ENCODE measurements at regions not wholly inside any gene's neighbourhood (a gene's known extent, or its start where the extent isn't known, plus 50 kb on each side); places are given as distances from the start of the nearest gene placed in this dataset.

DNA sequence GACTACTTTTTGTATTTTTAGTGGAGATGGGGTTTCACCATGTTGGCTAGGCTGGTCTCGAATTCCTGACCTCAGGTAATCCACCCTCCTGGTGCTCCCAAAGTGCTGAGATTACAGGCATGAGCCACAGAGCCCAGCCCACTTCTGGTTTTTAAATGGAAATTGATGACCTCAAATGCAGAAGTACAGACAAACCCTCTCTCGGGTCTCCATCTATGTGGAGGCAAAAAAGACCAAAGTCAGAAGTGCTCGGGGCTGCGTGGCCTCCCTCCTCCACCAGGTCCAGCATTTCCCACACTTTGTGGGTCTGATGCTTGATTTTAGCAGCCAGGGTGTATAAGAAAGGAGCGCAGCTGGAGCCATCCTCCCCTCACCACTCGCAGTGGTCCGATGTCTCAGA, 187.3 kb upstream of the AUTS2 start:
- H2BK12ac ChIP-seq (ENCODE audit: low read length in 2 of 2) = no peak overlapping the region
- no peak overlapping the region for H3K4me2 ChIP-seq (ENCODE audit: low read length, poor library complexity, severe bottlenecking)
- H4K8ac ChIP-seq (ENCODE audit: low read length) = no peak overlapping the region
- H3K4me3 ChIP-seq (ENCODE audit: insufficient read depth in 1 of 2, low read depth in 1 of 2, low read length in 2 of 2) = no peak overlapping the region
- no peak overlapping the region for H2BK5ac ChIP-seq (ENCODE audit: low read depth, low read length, poor library complexity, severe bottlenecking)
- H2BK15ac ChIP-seq (ENCODE audit: low read depth, poor library complexity, severe bottlenecking) = no peak overlapping the region
- no peaks in the 10 kb centered on the region for H3K27me3 ChIP-seq (ENCODE audit: control insufficient read depth in 1 of 2, insufficient read depth in 1 of 2, low read length in 2 of 2)
- H3K18ac ChIP-seq (ENCODE audit: low read depth in 1 of 2, low read length in 2 of 2) = no peak overlapping the region
- no peak overlapping the region for H2AFZ ChIP-seq (ENCODE audit: low read depth, low read length)
- peaks cover 2% of the 10 kb centered on the region for H3K4me1 ChIP-seq (ENCODE audit: control insufficient read depth, insufficient read depth, low read depth, low read length)
- H3K4ac ChIP-seq (ENCODE audit: low read depth in 1 of 2, low read length in 2 of 2) = no peak overlapping the region
- no peak overlapping the region for H2BK120ac ChIP-seq (ENCODE audit: low read depth, low read length)
- no peak overlapping the region for H3K27ac ChIP-seq (ENCODE audit: low read length, poor library complexity, severe bottlenecking)
- H2AK5ac ChIP-seq (ENCODE audit: low read length, severe bottlenecking) = no peak overlapping the region
- H3K23ac ChIP-seq (ENCODE audit: low read length in 2 of 2) = no peak overlapping the region
- H3K79me1 ChIP-seq (replicated peaks; ENCODE audit: low read length, poor library complexity, severe bottlenecking) = no peaks in the 10 kb centered on the region
- H3K36me3 ChIP-seq (ENCODE audit: control insufficient read depth in 1 of 2, insufficient read depth in 2 of 2, low read depth in 1 of 2, low read length in 2 of 2) = no peaks in the 10 kb centered on the region
- 78% methylated on average over 5 of the region's 7 CpGs for WGBS
- H4K91ac ChIP-seq (ENCODE audit: low read length) = no peak overlapping the region
- no peaks in the 10 kb centered on the region for H3K9me3 ChIP-seq (ENCODE audit: control insufficient read depth, low read length)
- no peak for DNase-seq
- no peak overlapping the region for H3K14ac ChIP-seq (ENCODE audit: low read length in 2 of 2)
- no peak overlapping the region for H3K9ac ChIP-seq (ENCODE audit: low read length)

DNA sequence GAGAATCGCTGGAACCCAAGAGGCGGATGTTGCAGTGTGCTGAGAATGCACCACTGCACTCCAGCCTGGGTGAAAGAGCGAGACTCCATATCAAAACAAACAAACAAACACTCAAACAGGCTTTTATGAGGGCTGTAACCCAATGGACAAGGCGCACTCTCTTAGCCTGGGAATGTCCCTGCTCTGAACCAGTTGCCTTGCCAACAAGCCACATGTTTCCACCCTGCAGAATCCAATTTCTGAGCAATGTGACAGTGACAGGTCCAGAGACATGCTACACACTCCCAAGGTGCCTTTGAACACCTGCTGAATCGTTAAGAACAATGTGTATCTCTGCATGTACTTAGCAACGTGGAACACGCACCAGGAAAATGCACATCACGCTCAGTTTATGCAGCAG, 186.8 kb upstream of the AUTS2 start:
- Histone ChIP-seq H2BK15ac (ENCODE audit: low read depth, poor library complexity, severe bottlenecking) (no peak overlapping the region), H3K4ac (ENCODE audit: low read depth in 1 of 2, low read length in 2 of 2) (no peak overlapping the region), H3K4me1 (ENCODE audit: control insufficient read depth, insufficient read depth, low read depth, low read length) (peaks cover 2% of the 10 kb centered on the region), H3K4me2 (ENCODE audit: low read length, poor library complexity, severe bottlenecking) (no peak overlapping the region), H2BK120ac (ENCODE audit: low read depth, low read length) (no peak overlapping the region), H3K79me1 (replicated peaks; ENCODE audit: low read length, poor library complexity, severe bottlenecking) (no peaks in the 10 kb centered on the region), H3K9me3 (ENCODE audit: control insufficient read depth, low read length) (no peaks in the 10 kb centered on the region), H3K4me3 (ENCODE audit: insufficient read depth in 1 of 2, low read depth in 1 of 2, low read length in 2 of 2) (no peak overlapping the region), H2AK5ac (ENCODE audit: low read length, severe bottlenecking) (no peak overlapping the region), H3K36me3 (ENCODE audit: control insufficient read depth in 1 of 2, insufficient read depth in 2 of 2, low read depth in 1 of 2, low read length in 2 of 2) (no peaks in the 10 kb centered on the region), H4K91ac (ENCODE audit: low read length) (no peak overlapping the region), H2BK12ac (ENCODE audit: low read length in 2 of 2) (no peak overlapping the region), H3K14ac (ENCODE audit: low read length in 2 of 2) (no peak overlapping the region), H3K9ac (ENCODE audit: low read length) (no peak overlapping the region), H3K27me3 (ENCODE audit: control insufficient read depth in 1 of 2, insufficient read depth in 1 of 2, low read length in 2 of 2) (no peaks in the 10 kb centered on the region), H4K8ac (ENCODE audit: low read length) (no peak overlapping the region), H3K27ac (ENCODE audit: low read length, poor library complexity, severe bottlenecking) (no peak overlapping the region), H3K23ac (ENCODE audit: low read length in 2 of 2) (no peak overlapping the region), H2BK5ac (ENCODE audit: low read depth, low read length, poor library complexity, severe bottlenecking) (no peak overlapping the region), H3K18ac (ENCODE audit: low read depth in 1 of 2, low read length in 2 of 2) (no peak overlapping the region), H2AFZ (ENCODE audit: low read depth, low read length) (no peak overlapping the region)
- WGBS = 61% methylated on average over 8 of the region's 8 CpGs
- DNase-seq = no peak

DNA sequence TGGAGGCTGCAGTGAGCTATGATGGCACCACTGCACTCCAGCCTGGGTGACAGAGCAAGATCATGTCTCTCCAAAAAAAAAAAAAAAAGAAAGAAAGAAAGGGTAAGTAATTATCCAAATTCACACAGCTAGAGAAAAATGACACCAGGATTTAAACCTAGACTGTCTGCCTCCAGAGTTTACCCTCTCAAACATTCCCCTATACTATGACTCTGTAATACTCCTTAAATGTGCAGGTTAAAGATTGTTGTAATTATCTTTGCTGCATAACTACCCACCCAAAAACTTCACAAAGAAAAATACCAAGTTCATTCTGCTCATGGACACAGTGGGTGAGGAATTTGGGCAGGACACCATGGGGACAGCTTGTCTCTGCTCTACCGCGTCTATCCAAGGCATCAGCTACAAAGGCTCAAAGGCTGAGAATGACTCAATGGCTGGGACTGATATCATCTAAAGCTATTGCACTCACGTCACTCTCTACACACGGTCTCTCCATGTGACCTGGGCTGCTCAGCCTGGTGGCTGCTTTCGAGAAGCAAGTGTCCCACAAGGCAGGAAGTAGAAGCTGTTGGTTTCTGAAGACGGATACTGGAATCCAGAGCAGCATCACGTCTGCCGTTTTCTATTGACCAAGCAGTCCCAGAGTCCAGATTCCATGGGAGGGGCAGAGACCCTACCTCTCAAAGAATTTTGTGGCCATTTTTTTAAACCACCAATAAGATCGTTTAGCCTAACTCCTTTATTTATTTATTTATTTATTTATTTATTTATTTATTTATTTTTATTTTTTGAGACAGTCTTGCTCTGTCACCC, 185.7 kb upstream of the AUTS2 start:
- peak; percentile 73 for DNase-seq
- 44% methylated on average over 8 of the region's 9 CpGs for WGBS
- no peak overlapping the region for H4K91ac ChIP-seq (ENCODE audit: low read length)

DNA sequence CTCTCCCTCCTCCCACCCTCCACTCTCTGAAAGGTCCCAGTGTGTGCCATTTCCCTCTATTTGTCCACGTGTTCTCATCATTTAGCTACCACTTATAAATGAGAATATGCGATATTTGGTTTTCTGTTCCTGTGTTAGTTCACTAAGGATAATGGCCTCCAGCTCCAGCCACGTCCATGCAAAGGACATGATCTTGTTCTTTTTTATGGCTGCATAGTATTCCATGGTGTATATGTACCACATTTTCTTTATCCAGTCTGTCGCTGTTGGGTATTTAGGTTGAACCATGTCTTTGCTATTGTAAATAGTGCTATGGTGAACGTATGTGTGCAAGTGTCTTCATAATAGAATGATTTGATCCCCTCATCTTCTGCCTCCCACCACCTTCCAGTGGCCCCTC, 183.7 kb upstream of the AUTS2 start:
- H3K79me1 ChIP-seq (replicated peaks; ENCODE audit: low read length, poor library complexity, severe bottlenecking) = no peaks in the 10 kb centered on the region
- H2AFZ ChIP-seq (ENCODE audit: low read depth, low read length) = no peak overlapping the region
- H3K27ac ChIP-seq (ENCODE audit: low read length, poor library complexity, severe bottlenecking) = no peak overlapping the region
- H2AK5ac ChIP-seq (ENCODE audit: low read length, severe bottlenecking) = no peak overlapping the region
- no peak overlapping the region for H2BK120ac ChIP-seq (ENCODE audit: low read depth, low read length)
- H3K4me3 ChIP-seq (ENCODE audit: insufficient read depth in 1 of 2, low read depth in 1 of 2, low read length in 2 of 2) = no peak overlapping the region
- no peak overlapping the region for H2BK12ac ChIP-seq (ENCODE audit: low read length in 2 of 2)
- H3K9ac ChIP-seq (ENCODE audit: low read length) = no peak overlapping the region
- no peak overlapping the region for H3K4ac ChIP-seq (ENCODE audit: low read depth in 1 of 2, low read length in 2 of 2)
- H3K9me3 ChIP-seq (ENCODE audit: control insufficient read depth, low read length) = peaks cover 5% of the 10 kb centered on the region
- DNase-seq = no peak
- H4K8ac ChIP-seq (ENCODE audit: low read length) = no peak overlapping the region
- H3K4me2 ChIP-seq (ENCODE audit: low read length, poor library complexity, severe bottlenecking) = no peak overlapping the region
- H2BK5ac ChIP-seq (ENCODE audit: low read depth, low read length, poor library complexity, severe bottlenecking) = no peak overlapping the region
- H3K4me1 ChIP-seq (ENCODE audit: control insufficient read depth, insufficient read depth, low read depth, low read length) = peaks cover 2% of the 10 kb centered on the region
- H4K91ac ChIP-seq (ENCODE audit: low read length) = no peak overlapping the region
- H3K14ac ChIP-seq (ENCODE audit: low read length in 2 of 2) = no peak overlapping the region
- no peaks in the 10 kb centered on the region for H3K27me3 ChIP-seq (ENCODE audit: control insufficient read depth in 1 of 2, insufficient read depth in 1 of 2, low read length in 2 of 2)
- no peaks in the 10 kb centered on the region for H3K36me3 ChIP-seq (ENCODE audit: control insufficient read depth in 1 of 2, insufficient read depth in 2 of 2, low read depth in 1 of 2, low read length in 2 of 2)
- H3K23ac ChIP-seq (ENCODE audit: low read length in 2 of 2) = no peak overlapping the region
- H3K18ac ChIP-seq (ENCODE audit: low read depth in 1 of 2, low read length in 2 of 2) = no peak overlapping the region
- no peak overlapping the region for H2BK15ac ChIP-seq (ENCODE audit: low read depth, poor library complexity, severe bottlenecking)
- WGBS = 84% methylated on average over 4 of the region's 5 CpGs

More for the DNA sequence above, 185.7 kb upstream of the AUTS2 start:
- Histone ChIP-seq H3K4me1 (ENCODE audit: control insufficient read depth, insufficient read depth, low read depth, low read length) (peaks cover 2% of the 10 kb centered on the region), H3K18ac (ENCODE audit: low read depth in 1 of 2, low read length in 2 of 2) (no peak overlapping the region), H3K27ac (ENCODE audit: low read length, poor library complexity, severe bottlenecking) (no peak overlapping the region), H3K4me3 (ENCODE audit: insufficient read depth in 1 of 2, low read depth in 1 of 2, low read length in 2 of 2) (peak overlapping the region in 1 of 2 experiments; percentile 6), H2AFZ (ENCODE audit: low read depth, low read length) (no peak overlapping the region), H3K4me2 (ENCODE audit: low read length, poor library complexity, severe bottlenecking) (no peak overlapping the region), H3K79me1 (replicated peaks; ENCODE audit: low read length, poor library complexity, severe bottlenecking) (no peaks in the 10 kb centered on the region), H3K9ac (ENCODE audit: low read length) (peak overlapping the region; percentile 33), H3K4ac (ENCODE audit: low read depth in 1 of 2, low read length in 2 of 2) (no peak overlapping the region), H2BK5ac (ENCODE audit: low read depth, low read length, poor library complexity, severe bottlenecking) (no peak overlapping the region), H3K14ac (ENCODE audit: low read length in 2 of 2) (no peak overlapping the region), H2BK120ac (ENCODE audit: low read depth, low read length) (no peak overlapping the region), H2BK12ac (ENCODE audit: low read length in 2 of 2) (no peak overlapping the region), H3K36me3 (ENCODE audit: control insufficient read depth in 1 of 2, insufficient read depth in 2 of 2, low read depth in 1 of 2, low read length in 2 of 2) (no peaks in the 10 kb centered on the region), H3K9me3 (ENCODE audit: control insufficient read depth, low read length) (peaks cover 5% of the 10 kb centered on the region), H2AK5ac (ENCODE audit: low read length, severe bottlenecking) (no peak overlapping the region), H3K23ac (ENCODE audit: low read length in 2 of 2) (no peak overlapping the region), H4K8ac (ENCODE audit: low read length) (no peak overlapping the region), H3K27me3 (ENCODE audit: control insufficient read depth in 1 of 2, insufficient read depth in 1 of 2, low read length in 2 of 2) (no peaks in the 10 kb centered on the region), H2BK15ac (ENCODE audit: low read depth, poor library complexity, severe bottlenecking) (no peak overlapping the region)
